ENCODE measurements at regions not wholly inside any gene's neighbourhood (a gene's known extent, or its start where the extent isn't known, plus 50 kb on each side); places are given as distances from the start of the nearest gene placed in this dataset.
"Not testable (repeated sequence)": the region's sequence is repeated elsewhere in the genome, so short reads cannot be mapped to it uniquely, and the experiment has no call there.

- peak; percentile 93 for DNase-seq (ENCODE audit: low read depth, low spot score)
Observed at GRCh38 chr10:3889961-3890522, 105.0 kb upstream of the KLF6 start.

- DNase-seq (ENCODE audit: low read depth, low spot score) = peak; percentile 93
Observed at GRCh38 chr10:3887885-3888476, 103.0 kb upstream of the KLF6 start.

GRCh38 chr10:3887404-3887803 is 102.4 kb upstream of the KLF6 start:
- DNase-seq (ENCODE audit: low read depth, low spot score) = peak; percentile 41

GRCh38 chr10:3886641-3887251 is 101.7 kb upstream of the KLF6 start:
- peak; percentile 89 for DNase-seq (ENCODE audit: low read depth, low spot score)

- DNase-seq (ENCODE audit: low read depth, low spot score) = peak; percentile 75
Observed at GRCh38 chr10:3886191-3886590, 101.2 kb upstream of the KLF6 start.

GRCh38 chr10:3882855-3883254 is 97.8 kb upstream of the KLF6 start:
- no peak for DNase-seq (ENCODE audit: low read depth, low spot score)

- no peak for DNase-seq (ENCODE audit: low read depth, low spot score)
Observed at GRCh38 chr10:3881622-3882021, 96.6 kb upstream of the KLF6 start.

GRCh38 chr10:3879073-3879472 is 94.1 kb upstream of the KLF6 start:
- no peak for DNase-seq (ENCODE audit: low read depth, low spot score)

- DNase-seq (ENCODE audit: low read depth, low spot score) = no peak
Observed at GRCh38 chr10:3877211-3878000, 92.4 kb upstream of the KLF6 start.

GRCh38 chr10:3876350-3876962 is 91.4 kb upstream of the KLF6 start:
- no peak for DNase-seq (ENCODE audit: low read depth, low spot score)

- no peak for DNase-seq (ENCODE audit: low read depth, low spot score)
Observed at GRCh38 chr10:3875842-3876235, 90.8 kb upstream of the KLF6 start.

- DNase-seq (ENCODE audit: low read depth, low spot score) = no peak
Observed at GRCh38 chr10:3874990-3875841, 90.2 kb upstream of the KLF6 start.

GRCh38 chr10:3874610-3874989 is 89.6 kb upstream of the KLF6 start:
- DNase-seq (ENCODE audit: low read depth, low spot score) = not testable (repeated sequence)

- DNase-seq (ENCODE audit: low read depth, low spot score) = peak; percentile 63
Observed at GRCh38 chr10:3873728-3874461, 88.9 kb upstream of the KLF6 start.

GRCh38 chr10:3872712-3873329 is 87.8 kb upstream of the KLF6 start:
- no peak for DNase-seq (ENCODE audit: low read depth, low spot score)

- DNase-seq (ENCODE audit: low read depth, low spot score) = no peak
Observed at GRCh38 chr10:3871424-3871996, 86.5 kb upstream of the KLF6 start.

GRCh38 chr10:3869036-3869435 is 84.0 kb upstream of the KLF6 start:
- no peak for DNase-seq (ENCODE audit: low read depth, low spot score)

- DNase-seq (ENCODE audit: low read depth, low spot score) = no peak
Observed at GRCh38 chr10:3868271-3868664, 83.3 kb upstream of the KLF6 start.

- no peak for DNase-seq (ENCODE audit: low read depth, low spot score)
Observed at GRCh38 chr10:3867454-3868270, 82.7 kb upstream of the KLF6 start.

Data from astrocyte of the hippocampus (primary cell).